H1 (cell line): ENCODE measurements at regions not wholly inside any gene's neighbourhood (a gene's known extent, or its start where the extent isn't known, plus 50 kb on each side); places are given as distances from the start of the nearest gene placed in this dataset.

Source experiments
- BACH1 ChIP-seq: IDR thresholded peaks from 2 replicates; pipeline ENCODE4 v1.6.1; 2012; ENCODE audit warnings: low read length, improper control_type of control experiment
- BCL11A ChIP-seq, 2 experiments: IDR thresholded peaks; one replicate each; pipeline ENCODE4 v1.6.1; 2011; ENCODE audit warnings: low read depth in 2 of 2, low read length in 2 of 2, mild to moderate bottlenecking in 2 of 2
- CTCF ChIP-seq, 3 experiments: IDR thresholded peaks; 1 replicate in 2 of 3; 2 replicates in 1 of 3; pipeline versions ENCODE4 v1.5.1 to v1.6.1; 2011; ENCODE audit warnings: low read length in 3 of 3, mild to moderate bottlenecking in 3 of 3, inconsistent platforms in 2 of 3, low read depth in 1 of 3, moderate library complexity in 1 of 3; ENCODE audit not compliant: insufficient read depth in 1 of 3; ENCODE audit errors: control extremely low read depth in 1 of 3
- EP300 ChIP-seq, 2 experiments: IDR thresholded peaks; 1 replicate in 1 of 2; 2 replicates in 1 of 2; pipeline ENCODE4 v1.6.1; 2011 to 2012; ENCODE audit warnings: low read depth in 2 of 2, low read length in 2 of 2, mild to moderate bottlenecking in 2 of 2, borderline replicate concordance in 1 of 2, inconsistent platforms in 1 of 2, moderate library complexity in 1 of 2
- KDM1A ChIP-seq: fragments of 200-600, 300-600 bp; sonication (generic); IDR thresholded peaks from 2 replicates; pipeline ENCODE4 v1.7.1; 2016; ENCODE audit warnings: mild to moderate bottlenecking, low read length, borderline replicate concordance
- PHF8 ChIP-seq: fragments of 200-600 bp; sonication (generic); conservative IDR thresholded peaks from 2 replicates; pipeline ENCODE4 v1.7.1; 2012; ENCODE audit warnings: low read depth, mild to moderate bottlenecking, inconsistent platforms, low read length, moderate library complexity
- POLR2AphosphoS5 ChIP-seq: IDR thresholded peaks from 2 replicates; pipeline ENCODE4 v1.6.1; 2011; ENCODE audit warnings: low read depth, low read length
- RAD21 ChIP-seq, 2 experiments: IDR thresholded peaks in 1 of 2; conservative IDR thresholded peaks in 1 of 2; 2 replicates each; pipeline ENCODE4 v1.6.1; 2011; ENCODE audit warnings: low read depth in 2 of 2, low read length in 2 of 2, improper control_type of control experiment in 1 of 2, inconsistent platforms in 1 of 2, mild to moderate bottlenecking in 1 of 2, moderate library complexity in 1 of 2
- SIN3A ChIP-seq, 2 experiments: IDR thresholded peaks in 1 of 2; conservative IDR thresholded peaks in 1 of 2; 2 replicates each; pipeline ENCODE4 v1.6.1; 2011 to 2012; ENCODE audit warnings: low read length in 2 of 2, improper control_type of control experiment in 1 of 2, low read depth in 1 of 2, mild to moderate bottlenecking in 1 of 2
- SP1 ChIP-seq: IDR thresholded peaks from 2 replicates; pipeline ENCODE4 v1.6.1; 2011; ENCODE audit warnings: low read depth, low read length
- ZNF274 ChIP-seq: IDR thresholded peaks from 2 replicates; pipeline ENCODE4 v1.7.0; 2012; ENCODE audit warnings: low read length, borderline replicate concordance; ENCODE audit errors: extremely low read depth
- TF ChIP-seq, protein P1 (sequence below): IDR thresholded peaks from 2 replicates; pipeline ENCODE4 v1.6.1; 2012; ENCODE audit warnings: inconsistent platforms

DNA sequence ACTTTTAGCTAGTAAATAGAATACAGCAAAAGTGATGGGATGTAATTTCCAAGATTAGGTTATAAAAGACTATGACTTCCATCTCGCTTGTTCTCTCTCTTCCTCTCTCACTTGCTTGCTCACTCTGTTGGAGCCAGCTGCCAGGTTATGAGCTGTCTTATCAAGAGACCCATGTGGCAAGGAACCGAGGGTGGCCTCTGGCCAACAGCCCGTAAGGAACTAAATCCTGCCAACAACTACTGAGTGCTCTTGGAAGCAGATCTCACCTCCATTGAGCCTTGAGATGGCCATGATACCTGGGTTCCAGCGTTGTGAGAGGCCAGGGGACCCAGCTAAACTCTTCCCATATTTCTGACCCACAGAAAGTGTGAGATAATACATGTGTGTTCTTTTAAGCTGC is 636.1 kb downstream of the ACTL7B start:
- TF ChIP-seq CTCF (IDR thresholded peaks at IDR 0.05; ENCODE audit: control extremely low read depth in 1 of 3, insufficient read depth in 1 of 3, low read depth in 1 of 3, low read length in 3 of 3), result no peak
- no peak for TF ChIP-seq SIN3A (conservative IDR thresholded peaks at IDR 0.05 in 1 of 2, IDR thresholded peaks at IDR 0.05 in 1 of 2; ENCODE audit: low read depth in 1 of 2, low read length in 2 of 2)
- TF ChIP-seq ZNF274, result no peak
- TF ChIP-seq EP300 (IDR thresholded peaks at IDR 0.05; ENCODE audit: borderline replicate concordance in 1 of 2, low read depth in 2 of 2, low read length in 2 of 2), result no peak
- no peak for TF ChIP-seq SP1
- TF ChIP-seq KDM1A, result no peak
- TF ChIP-seq BCL11A (IDR thresholded peaks at IDR 0.05; ENCODE audit: low read depth in 2 of 2, low read length in 2 of 2), result no peak
- TF ChIP-seq RAD21 (IDR thresholded peaks at IDR 0.05 in 1 of 2, conservative IDR thresholded peaks at IDR 0.05 in 1 of 2; ENCODE audit: low read depth in 2 of 2, low read length in 2 of 2), result no peak
- TF ChIP-seq, protein P1, sequence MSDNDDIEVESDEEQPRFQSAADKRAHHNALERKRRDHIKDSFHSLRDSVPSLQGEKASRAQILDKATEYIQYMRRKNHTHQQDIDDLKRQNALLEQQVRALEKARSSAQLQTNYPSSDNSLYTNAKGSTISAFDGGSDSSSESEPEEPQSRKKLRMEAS, result no peak
- no peak for TF ChIP-seq POLR2AphosphoS5
- TF ChIP-seq BACH1, result no peak
- no peak for TF ChIP-seq PHF8
